ENCODE measurements at regions not wholly inside any gene's neighbourhood (a gene's known extent, or its start where the extent isn't known, plus 50 kb on each side); places are given as distances from the start of the nearest gene placed in this dataset.
"Not testable (repeated sequence)": the region's sequence is repeated elsewhere in the genome, so short reads cannot be mapped to it uniquely, and the experiment has no call there.

DNA sequence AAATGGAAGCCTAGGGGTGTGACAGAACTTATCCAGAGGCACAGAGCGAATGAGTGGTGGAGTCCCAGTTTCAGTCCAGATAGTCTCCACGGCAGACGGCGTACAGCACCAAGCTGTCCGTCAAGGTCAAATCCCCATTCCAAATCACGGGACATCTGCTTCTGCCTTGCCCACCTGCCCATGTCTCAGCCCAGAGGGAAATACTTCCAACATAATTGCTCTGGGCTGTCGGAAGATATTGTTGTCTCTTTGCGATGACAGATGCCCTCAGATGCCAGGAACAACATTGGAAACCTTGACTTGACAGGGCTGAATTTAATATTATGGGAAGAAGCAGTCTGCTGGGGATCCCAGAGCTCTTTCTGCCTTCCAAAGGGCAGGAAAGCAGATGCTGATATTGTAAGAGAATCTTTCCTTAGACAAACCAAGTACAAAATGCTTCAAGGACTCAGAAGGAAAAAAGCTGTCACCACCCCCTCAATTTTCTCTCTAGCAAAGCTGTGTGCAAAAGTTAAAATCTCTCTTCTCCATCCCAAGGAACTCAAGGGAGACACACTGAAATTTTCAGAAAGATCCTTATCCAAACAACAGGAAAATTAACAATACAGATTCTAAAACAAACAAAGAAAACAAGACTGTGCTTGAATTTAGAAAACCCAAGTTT lies 364.0 kb downstream of the LRATD1 start:
- no peak for DNase-seq

GRCh38 chr2:14998546-14998945 lies 366.0 kb downstream of the LRATD1 start:
- no peak for DNase-seq

DNA sequence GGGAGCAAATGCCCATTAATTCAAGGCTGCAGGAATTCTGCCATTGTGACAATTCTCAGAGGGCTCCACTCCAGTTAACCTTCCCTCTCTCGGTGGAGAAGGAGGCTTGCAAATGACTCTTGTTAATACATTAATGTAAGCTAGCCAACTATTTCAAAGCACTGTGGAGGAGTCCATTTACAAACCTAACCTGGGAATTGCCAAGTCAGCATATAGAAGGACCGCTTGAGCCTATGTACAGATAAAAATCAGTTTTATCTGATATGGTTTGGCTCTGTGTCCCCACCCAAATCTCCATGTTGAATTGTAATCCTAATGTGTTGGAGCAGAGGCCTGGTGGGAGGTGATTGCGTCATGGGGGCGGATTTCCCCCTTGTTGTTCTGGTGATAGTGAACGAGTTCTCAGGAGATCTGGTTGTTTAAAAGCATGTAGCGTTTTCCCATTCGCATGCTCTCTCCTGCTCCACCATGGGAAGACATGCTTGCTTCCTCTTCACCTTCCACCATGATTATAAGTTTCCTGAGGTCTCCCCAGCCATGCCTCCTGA lies 366.7 kb downstream of the LRATD1 start:
- no peak for DNase-seq

DNA sequence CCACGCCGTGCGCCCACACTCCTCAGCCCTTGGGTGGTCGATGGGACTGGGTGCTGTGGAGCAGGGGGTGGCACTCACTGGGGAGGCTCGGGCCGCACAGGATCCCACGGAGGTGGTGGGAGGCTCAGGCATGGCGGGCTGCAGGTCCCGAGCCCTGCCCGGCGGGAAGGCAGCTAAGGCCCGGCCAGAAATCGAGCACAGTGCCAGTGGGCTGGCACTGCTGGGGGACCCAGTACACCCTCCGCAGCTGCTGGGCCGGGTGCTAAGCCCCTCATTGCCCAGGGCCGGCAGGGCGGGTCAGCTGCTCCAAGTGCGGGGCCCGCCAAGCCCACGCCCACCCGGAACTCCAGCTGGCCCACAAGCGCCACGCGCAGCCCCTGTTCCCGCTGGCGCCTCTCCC lies 370.0 kb downstream of the LRATD1 start:
- not testable (repeated sequence) for DNase-seq

- no peak for DNase-seq
These were observed 374.1 kb downstream of the LRATD1 start for GRCh38 chr2:15006667-15007066.

DNA sequence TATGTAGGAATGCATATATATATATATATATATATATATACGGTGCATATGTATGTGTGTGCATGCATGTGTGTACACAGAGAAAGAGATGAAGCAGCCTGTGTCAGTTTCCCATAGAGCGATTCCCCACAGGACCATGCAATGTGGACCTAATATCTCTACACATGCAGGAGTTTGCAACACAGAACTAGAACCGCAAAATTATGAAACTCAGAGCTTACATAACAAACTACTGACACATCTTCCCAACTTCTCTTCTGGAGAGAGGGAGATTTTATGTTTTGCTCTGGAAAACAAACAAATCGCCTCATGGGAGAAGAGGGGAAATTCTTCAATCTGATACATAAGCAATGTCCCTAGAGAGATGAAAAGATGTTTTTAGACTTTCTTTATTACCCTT lies 377.2 kb downstream of the LRATD1 start:
- DNase-seq, result no peak

DNA sequence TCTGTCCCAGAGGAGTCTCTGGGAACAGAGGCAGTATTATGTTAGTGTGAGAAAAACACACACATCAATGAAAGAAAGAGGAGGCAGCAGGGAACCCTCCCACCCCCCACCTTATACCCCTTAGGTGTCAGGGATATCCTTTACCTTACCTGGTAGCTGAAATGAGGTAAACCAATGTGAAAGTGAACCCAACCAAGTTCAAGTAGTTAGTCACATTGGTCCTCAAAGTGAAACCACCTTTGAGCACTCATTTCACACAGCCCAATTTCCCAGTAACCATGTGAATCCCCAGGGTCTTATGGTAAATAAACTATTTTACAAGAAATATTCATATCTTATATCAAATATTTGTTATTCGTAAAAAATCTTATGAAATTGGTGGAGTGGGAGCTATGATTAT lies 377.8 kb downstream of the LRATD1 start:
- no peak for DNase-seq

GRCh38 chr2:15018814-15019213 lies 386.3 kb downstream of the LRATD1 start:
- DNase-seq, result no peak

GRCh38 chr2:15023221-15023620 lies 390.7 kb downstream of the LRATD1 start:
- no peak for DNase-seq

GRCh38 chr2:15028406-15028805 lies 395.9 kb downstream of the LRATD1 start:
- DNase-seq, result no peak

- DNase-seq, result no peak
These were observed 399.3 kb downstream of the LRATD1 start for GRCh38 chr2:15031745-15032240.

DNA sequence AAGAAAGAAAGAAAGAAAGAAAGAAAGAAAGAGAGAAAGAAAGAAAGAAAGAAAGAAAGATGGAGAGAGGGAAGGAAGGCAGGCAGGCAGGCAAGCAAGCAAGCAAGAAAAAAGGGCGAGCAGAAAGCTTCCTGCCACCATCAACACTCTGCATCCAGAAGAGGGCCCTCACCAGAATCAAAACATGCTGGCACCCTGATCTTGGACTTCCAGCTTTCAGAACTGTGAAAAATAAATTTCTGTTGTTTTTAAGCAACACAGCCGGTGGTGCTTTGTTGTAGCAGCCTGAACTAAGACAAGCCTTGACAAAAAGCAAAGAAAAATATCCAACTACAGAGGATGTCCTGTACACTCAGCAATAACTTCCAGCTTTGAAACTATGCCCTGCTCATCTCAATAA lies 401.7 kb downstream of the LRATD1 start:
- no peak for DNase-seq

DNA sequence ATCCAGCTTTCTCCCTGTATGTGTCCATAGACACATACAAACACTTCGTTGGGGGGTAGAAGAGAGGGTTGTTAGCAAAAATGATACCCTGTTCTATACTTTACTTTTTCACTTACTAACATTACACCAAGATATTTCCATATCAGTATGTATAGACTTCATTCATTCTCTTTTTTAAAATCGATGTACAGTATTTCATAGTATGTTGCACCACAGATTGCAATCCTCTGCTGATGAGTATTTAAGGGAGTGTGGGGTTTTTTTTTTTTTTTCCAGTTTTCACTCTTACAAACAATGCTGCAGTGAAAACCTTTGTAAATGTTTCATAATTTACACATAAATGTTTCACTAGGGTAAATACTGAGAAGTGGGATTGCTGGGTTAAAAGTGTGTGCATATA lies 402.3 kb downstream of the LRATD1 start:
- DNase-seq, result no peak

- DNase-seq, result peak in 1 of 2 donors; percentile 10
These were observed 406.1 kb downstream of the LRATD1 start for GRCh38 chr2:15038366-15039364.

- DNase-seq, result no peak
These were observed 408.0 kb downstream of the LRATD1 start for GRCh38 chr2:15040429-15041084.

GRCh38 chr2:15041429-15041837 lies 408.9 kb downstream of the LRATD1 start:
- no peak for DNase-seq

DNA sequence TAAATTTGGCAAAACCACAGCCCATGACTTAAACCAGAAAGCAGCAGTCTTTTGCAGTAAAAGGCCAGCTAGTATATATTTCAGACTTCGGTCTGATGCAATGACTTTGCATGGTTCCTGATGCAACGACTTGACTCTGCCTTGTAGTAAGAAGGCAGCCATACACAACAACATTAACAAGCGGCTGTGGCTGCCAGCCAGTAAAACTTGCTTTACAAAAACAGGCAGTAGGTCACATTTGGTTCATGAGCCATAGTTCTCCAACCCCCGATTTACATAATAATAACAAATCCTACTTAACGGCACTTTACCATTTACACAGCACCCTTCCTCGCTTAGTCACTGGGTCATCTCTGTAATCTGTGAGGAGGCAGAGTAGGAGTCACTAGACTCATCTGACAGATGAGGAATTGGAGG lies 410.3 kb downstream of the LRATD1 start:
- no peak for DNase-seq

GRCh38 chr2:15043336-15044058 lies 411.0 kb downstream of the LRATD1 start:
- no peak for DNase-seq

DNA sequence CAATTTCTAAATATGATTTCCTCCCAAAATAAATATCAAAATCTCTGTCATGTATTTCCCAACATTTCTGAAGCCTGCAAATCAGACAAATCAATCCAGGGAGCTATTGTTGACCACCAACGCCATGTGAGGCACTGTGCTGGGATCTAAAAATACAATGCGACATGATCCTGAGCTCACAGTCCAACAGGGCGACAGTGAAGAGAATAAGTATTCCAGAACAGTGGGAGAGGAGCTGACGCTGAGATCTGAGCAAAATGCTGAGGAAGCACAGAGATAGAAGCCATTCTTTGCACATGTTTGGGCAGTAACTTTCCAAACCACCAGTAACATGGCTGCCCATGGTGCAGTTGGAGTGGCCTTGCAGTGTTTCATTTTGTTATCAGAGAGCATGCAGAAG lies 412.5 kb downstream of the LRATD1 start:
- no peak for DNase-seq

GRCh38 chr2:15047184-15047583 lies 414.7 kb downstream of the LRATD1 start:
- DNase-seq, result no peak

GRCh38 chr2:15048000-15048399 lies 415.5 kb downstream of the LRATD1 start:
- DNase-seq, result no peak

All from stimulated activated CD4-positive, alpha-beta T cell treated with anti-CD3 and anti-CD28 coated beads, Interleukin-2, amount 100 ng/mL, for 48 hours (primary cell).